ENCODE measurements at regions not wholly inside any gene's neighbourhood (a gene's known extent, or its start where the extent isn't known, plus 50 kb on each side); places are given as distances from the start of the nearest gene placed in this dataset.

GRCh38 chr4:136441629-136442282, 1090.5 kb downstream of the PCDH18 start:
- TF ChIP-seq CTCF (conservative IDR thresholded peaks at IDR 0.05; ENCODE audit: low read depth, low read length): no peak
- TF ChIP-seq EZH2 (IDR thresholded peaks at IDR 0.05; ENCODE audit: low read length, unreplicated experiment): no peak
- no peak for TF ChIP-seq EZH2phosphoT487 (IDR thresholded peaks at IDR 0.05; ENCODE audit: borderline replicate concordance, low read length)
